ENCODE measurements at regions not wholly inside any gene's neighbourhood (a gene's known extent, or its start where the extent isn't known, plus 50 kb on each side); places are given as distances from the start of the nearest gene placed in this dataset.

GRCh38 chr22:47420211-47420610, 657.8 kb downstream of the TBC1D22A start (continued):
- TF ChIP-seq ZNF462 (CRISPR knock-in tag; IDR thresholded peaks at IDR 0.05) (no peak), EZH2 (IDR thresholded peaks at IDR 0.05; ENCODE audit: low read depth, unreplicated experiment) (no peak), NANOG (IDR thresholded peaks at IDR 0.05; ENCODE audit: borderline replicate concordance) (no peak), JUNB (IDR thresholded peaks at IDR 0.05; ENCODE audit: unreplicated experiment) (no peak), POLR2AphosphoS5 (IDR thresholded peaks at IDR 0.05; ENCODE audit: low read depth) (no peak), ZNF331 (CRISPR knock-in tag; IDR thresholded peaks at IDR 0.05; ENCODE audit: low read depth) (no peak), REST (IDR thresholded peaks at IDR 0.05; ENCODE audit: unreplicated experiment) (no peak), ETS1 (IDR thresholded peaks at IDR 0.05) (no peak), STAT1 (IDR thresholded peaks at IDR 0.05; ENCODE audit: unreplicated experiment) (no peak), EZH2phosphoT487 (IDR thresholded peaks at IDR 0.05; ENCODE audit: unreplicated experiment) (no peak)

All from GM23338 (cell line).